ENCODE measurements at regions not wholly inside any gene's neighbourhood (a gene's known extent, or its start where the extent isn't known, plus 50 kb on each side); places are given as distances from the start of the nearest gene placed in this dataset.
"Not testable (repeated sequence)": the region's sequence is repeated elsewhere in the genome, so short reads cannot be mapped to it uniquely, and the experiment has no call there.

- DNase-seq = no peak
- intact Hi-C loops (cut with DNase I) = no loop called here
These were observed 258.4 kb upstream of the CACNA2D1 start for GRCh38 chr7:82701949-82702348.

- DNase-seq = no peak
- intact Hi-C loops (cut with DNase I) = no loop called here
These were observed 257.2 kb upstream of the CACNA2D1 start for GRCh38 chr7:82700741-82701140.

- intact Hi-C loops (cut with DNase I) = no loop called here
These were observed 256.2 kb upstream of the CACNA2D1 start for GRCh38 chr7:82699773-82700186.

GRCh38 chr7:82697897-82698296 lies 254.3 kb upstream of the CACNA2D1 start:
- intact Hi-C loops (cut with DNase I) = no loop called here
- no peak for DNase-seq

More at GRCh38 chr7:82699773-82700186, 256.2 kb upstream of the CACNA2D1 start:
- DNase-seq = no peak

GRCh38 chr7:82696631-82697030 lies 253.1 kb upstream of the CACNA2D1 start:
- intact Hi-C loops (cut with DNase I) = no loop called here

GRCh38 chr7:82694022-82694421 lies 250.4 kb upstream of the CACNA2D1 start:
- DNase-seq = no peak
- intact Hi-C loops (cut with DNase I) = no loop called here

More at GRCh38 chr7:82696631-82697030, 253.1 kb upstream of the CACNA2D1 start:
- DNase-seq = no peak

GRCh38 chr7:82690929-82691328 lies 247.4 kb upstream of the CACNA2D1 start:
- DNase-seq = no peak
- intact Hi-C loops (cut with DNase I) = no loop called here

- intact Hi-C loops (cut with DNase I) = no loop called here
These were observed 241.6 kb upstream of the CACNA2D1 start for GRCh38 chr7:82685214-82685613.

GRCh38 chr7:82678716-82679115 lies 235.1 kb upstream of the CACNA2D1 start:
- no peak for DNase-seq
- intact Hi-C loops (cut with DNase I) = no loop called here

More at GRCh38 chr7:82685214-82685613, 241.6 kb upstream of the CACNA2D1 start:
- no peak for DNase-seq

- intact Hi-C loops (cut with DNase I) = no loop called here
- DNase-seq = no peak
These were observed 234.7 kb upstream of the CACNA2D1 start for GRCh38 chr7:82678259-82678658.

- intact Hi-C loops (cut with DNase I) = no loop called here
- no peak for DNase-seq
These were observed 233.9 kb upstream of the CACNA2D1 start for GRCh38 chr7:82677493-82677892.

GRCh38 chr7:82676777-82677463 lies 233.3 kb upstream of the CACNA2D1 start:
- DNase-seq = no peak
- intact Hi-C loops (cut with DNase I) = no loop called here

- no peak for DNase-seq
- intact Hi-C loops (cut with DNase I) = no loop called here
These were observed 231.8 kb upstream of the CACNA2D1 start for GRCh38 chr7:82675396-82675795.

GRCh38 chr7:82674268-82674667 lies 230.7 kb upstream of the CACNA2D1 start:
- intact Hi-C loops (cut with DNase I) = no loop called here

GRCh38 chr7:82672078-82672477 lies 228.5 kb upstream of the CACNA2D1 start:
- DNase-seq = no peak
- intact Hi-C loops (cut with DNase I) = no loop called here

More at GRCh38 chr7:82674268-82674667, 230.7 kb upstream of the CACNA2D1 start:
- no peak for DNase-seq

GRCh38 chr7:82669141-82669540 lies 225.6 kb upstream of the CACNA2D1 start:
- intact Hi-C loops (cut with DNase I) = no loop called here
- DNase-seq = no peak

- no peak for DNase-seq
These were observed 225.1 kb upstream of the CACNA2D1 start for GRCh38 chr7:82668676-82669075.

GRCh38 chr7:82665966-82666507 lies 222.5 kb upstream of the CACNA2D1 start:
- intact Hi-C loops (cut with DNase I) = no loop called here
- no peak for DNase-seq

More at GRCh38 chr7:82668676-82669075, 225.1 kb upstream of the CACNA2D1 start:
- intact Hi-C loops (cut with DNase I) = no loop called here

GRCh38 chr7:82655965-82656364 lies 212.4 kb upstream of the CACNA2D1 start:
- intact Hi-C loops (cut with DNase I) = no loop called here
- DNase-seq = no peak

GRCh38 chr7:82650095-82650494 lies 206.5 kb upstream of the CACNA2D1 start:
- intact Hi-C loops (cut with DNase I); DNase-seq: not testable (repeated sequence)

GRCh38 chr7:82633592-82633991 lies 190.0 kb upstream of the CACNA2D1 start:
- DNase-seq = no peak
- intact Hi-C loops (cut with DNase I) = no loop called here
